ENCODE measurements at regions not wholly inside any gene's neighbourhood (a gene's known extent, or its start where the extent isn't known, plus 50 kb on each side); places are given as distances from the start of the nearest gene placed in this dataset.
A peak's percentile ranks its signal among the peaks of the same experiment; 100 is the strongest.
"Not testable (repeated sequence)": the region's sequence is repeated elsewhere in the genome, so short reads cannot be mapped to it uniquely, and the experiment has no call there.

- no peak for DNase-seq
Measured at GRCh38 chrX:109880629-109881028, 122.3 kb upstream of the TMEM164 start.

GRCh38 chrX:109886122-109886761, 116.7 kb upstream of the TMEM164 start:
- peak; percentile 27 for DNase-seq

- DNase-seq: no peak
Measured at GRCh38 chrX:109889289-109890006, 113.5 kb upstream of the TMEM164 start.

GRCh38 chrX:109890300-109890699, 112.6 kb upstream of the TMEM164 start:
- no peak for DNase-seq

GRCh38 chrX:109890910-109891502, 111.9 kb upstream of the TMEM164 start:
- peak; percentile 56 for DNase-seq

- DNase-seq: not testable (repeated sequence)
Measured at GRCh38 chrX:109896024-109896423, 106.9 kb upstream of the TMEM164 start.

- DNase-seq: no peak
Measured at GRCh38 chrX:109902665-109903064, 100.2 kb upstream of the TMEM164 start.

GRCh38 chrX:109911046-109911445, 91.9 kb upstream of the TMEM164 start:
- DNase-seq: peak; percentile 16

GRCh38 chrX:109912993-109913392, 89.9 kb upstream of the TMEM164 start:
- DNase-seq: not testable (repeated sequence)

- no peak for DNase-seq
Measured at GRCh38 chrX:109914114-109914849, 88.6 kb upstream of the TMEM164 start.

- no peak for DNase-seq
Measured at GRCh38 chrX:109918753-109919152, 84.2 kb upstream of the TMEM164 start.

- no peak for DNase-seq
Measured at GRCh38 chrX:109920325-109920724, 82.6 kb upstream of the TMEM164 start.

- no peak for DNase-seq
Measured at GRCh38 chrX:109920868-109921267, 82.0 kb upstream of the TMEM164 start.

GRCh38 chrX:109922190-109922589, 80.7 kb upstream of the TMEM164 start:
- DNase-seq: no peak

GRCh38 chrX:109925003-109925402, 77.9 kb upstream of the TMEM164 start:
- DNase-seq: not testable (repeated sequence)

- no peak for DNase-seq
Measured at GRCh38 chrX:109925656-109926055, 77.3 kb upstream of the TMEM164 start.

GRCh38 chrX:109926118-109926517, 76.8 kb upstream of the TMEM164 start:
- no peak for DNase-seq

- no peak for DNase-seq
Measured at GRCh38 chrX:109926743-109927662, 75.9 kb upstream of the TMEM164 start.

- no peak for DNase-seq
Measured at GRCh38 chrX:109927663-109928273, 75.1 kb upstream of the TMEM164 start.

GRCh38 chrX:109928596-109929335, 74.1 kb upstream of the TMEM164 start:
- DNase-seq: no peak

- no peak for DNase-seq
Measured at GRCh38 chrX:109931677-109932076, 71.2 kb upstream of the TMEM164 start.

All from NCI-H1092 treated with DMSO at 0.1 percent for 48 hours (cell line).